OCI-LY3 (cell line): ENCODE measurements at regions not wholly inside any gene's neighbourhood (a gene's known extent, or its start where the extent isn't known, plus 50 kb on each side); places are given as distances from the start of the nearest gene placed in this dataset.

Source experiments
- H2AFZ ChIP-seq: fragments of 200-600, 300-600 bp; shearing (Covaris generic); 2 replicates; pipeline ENCODE4 v1.6.0; 2014; ENCODE audit warnings: antibody characterized with exemption, low read depth, low read length
- H3K27ac ChIP-seq: fragments of 200-600, 300-600 bp; sonication (generic); 2 replicates; pipeline ENCODE4 v1.5.1; 2014; ENCODE audit warnings: mild to moderate bottlenecking, low read length, moderate library complexity, mixed read lengths
- H3K27me3 ChIP-seq: fragments of 200-600, 300-600 bp; sonication (generic); 2 replicates; pipeline ENCODE4 v1.6.1; 2014; ENCODE audit warnings: low read depth, low read length, mixed read lengths
- H3K36me3 ChIP-seq: fragments of 200-600, 300-600 bp; sonication (generic); replicated peaks from 2 replicates; pipeline ENCODE3; 2014; ENCODE audit warnings: low read depth, low read length, mixed read lengths
- H3K4me1 ChIP-seq: fragments of 300-600, 200-600 bp; sonication (generic); 2 replicates; pipeline ENCODE4 v1.6.1; 2014; ENCODE audit warnings: low read length, mixed read lengths
- H3K4me2 ChIP-seq: fragments of 200-600, 300-600 bp; sonication (generic); 2 replicates; pipeline ENCODE4 v1.6.1; 2014; ENCODE audit warnings: low read length, mixed read lengths
- H3K4me3 ChIP-seq: fragments of 300-600, 200-600 bp; sonication (generic); 2 replicates; pipeline ENCODE4 v1.5.1; 2014; ENCODE audit warnings: antibody characterized with exemption, mild to moderate bottlenecking, low read length, moderate library complexity
- H3K79me2 ChIP-seq: fragments of 300-600, 200-600 bp; shearing (Covaris generic); 2 replicates; pipeline ENCODE4 v1.6.1; 2014; ENCODE audit warnings: mild to moderate bottlenecking, low read length, mixed read lengths
- H3K9ac ChIP-seq: fragments of 300-600, 200-600 bp; shearing (Covaris generic); 2 replicates; pipeline ENCODE4 v1.6.0; 2014; ENCODE audit warnings: mild to moderate bottlenecking, low read length, moderate library complexity
- H3K9me3 ChIP-seq: fragments of 200-600, 300-600 bp; shearing (Covaris generic); 2 replicates; pipeline ENCODE4 v1.6.1; 2014; ENCODE audit warnings: low read length, mixed read lengths; ENCODE audit not compliant: insufficient read depth
- H4K20me1 ChIP-seq: fragments of 200-600, 300-600 bp; sonication (generic); 2 replicates; pipeline ENCODE4 v1.6.1; 2016; ENCODE audit warnings: low read length, mixed read lengths; ENCODE audit not compliant: insufficient read depth
- EZH2phosphoT487 ChIP-seq: fragments of 200-600 bp; shearing (Covaris generic); IDR thresholded peaks from 2 replicates; pipeline ENCODE4 v1.6.1; 2018; ENCODE audit warnings: antibody characterized with exemption, mixed run types, low read depth
- TF ChIP-seq, protein P1 (sequence below): fragments of 200-600, 300-600 bp; sonication (generic); IDR thresholded peaks from 2 replicates; pipeline ENCODE4 v1.5.1; 2014; ENCODE audit warnings: antibody characterized with exemption, low read length, low read depth

GRCh38 chr4:120622601-120623000 is 299.9 kb downstream of the PRDM5 start:
- Histone ChIP-seq H2AFZ (no peak overlapping the region), H3K27me3 (no peaks in the 10 kb centered on the region), H3K27ac (no peak overlapping the region), H3K4me1 (no peaks in the 10 kb centered on the region), H3K9ac (no peak overlapping the region), H3K9me3 (no peaks in the 10 kb centered on the region), H3K36me3 (no peaks in the 10 kb centered on the region), H3K4me3 (no peak overlapping the region), H3K4me2 (no peak overlapping the region), H4K20me1 (no peaks in the 10 kb centered on the region), H3K79me2 (no peaks in the 10 kb centered on the region)
- TF ChIP-seq, protein P1, sequence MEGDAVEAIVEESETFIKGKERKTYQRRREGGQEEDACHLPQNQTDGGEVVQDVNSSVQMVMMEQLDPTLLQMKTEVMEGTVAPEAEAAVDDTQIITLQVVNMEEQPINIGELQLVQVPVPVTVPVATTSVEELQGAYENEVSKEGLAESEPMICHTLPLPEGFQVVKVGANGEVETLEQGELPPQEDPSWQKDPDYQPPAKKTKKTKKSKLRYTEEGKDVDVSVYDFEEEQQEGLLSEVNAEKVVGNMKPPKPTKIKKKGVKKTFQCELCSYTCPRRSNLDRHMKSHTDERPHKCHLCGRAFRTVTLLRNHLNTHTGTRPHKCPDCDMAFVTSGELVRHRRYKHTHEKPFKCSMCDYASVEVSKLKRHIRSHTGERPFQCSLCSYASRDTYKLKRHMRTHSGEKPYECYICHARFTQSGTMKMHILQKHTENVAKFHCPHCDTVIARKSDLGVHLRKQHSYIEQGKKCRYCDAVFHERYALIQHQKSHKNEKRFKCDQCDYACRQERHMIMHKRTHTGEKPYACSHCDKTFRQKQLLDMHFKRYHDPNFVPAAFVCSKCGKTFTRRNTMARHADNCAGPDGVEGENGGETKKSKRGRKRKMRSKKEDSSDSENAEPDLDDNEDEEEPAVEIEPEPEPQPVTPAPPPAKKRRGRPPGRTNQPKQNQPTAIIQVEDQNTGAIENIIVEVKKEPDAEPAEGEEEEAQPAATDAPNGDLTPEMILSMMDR: no peak
- no peak for TF ChIP-seq EZH2phosphoT487

- no peak for TF ChIP-seq EZH2phosphoT487
- TF ChIP-seq, protein P1: no peak
These were observed 305.4 kb downstream of the PRDM5 start for GRCh38 chr4:120617171-120617570.

DNA sequence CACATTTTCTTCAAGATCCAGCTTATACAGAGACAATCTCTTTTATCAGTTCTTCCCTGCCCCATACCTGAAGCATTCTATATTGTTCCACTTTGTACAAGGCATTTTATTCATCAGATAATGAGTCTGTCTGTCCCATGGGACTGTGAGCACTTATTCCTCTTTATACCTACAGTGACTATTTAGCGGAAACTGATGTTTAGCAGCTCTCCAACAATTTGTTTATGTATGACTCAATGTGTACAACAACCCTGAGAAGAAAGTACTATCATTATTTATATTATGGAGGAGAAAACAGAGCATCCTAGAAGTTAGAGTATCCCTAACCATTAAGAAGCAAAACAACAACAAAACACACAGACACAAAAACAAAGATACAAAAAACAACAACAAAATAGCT is 306.5 kb downstream of the PRDM5 start:
- Histone ChIP-seq H3K4me3 (no peak overlapping the region), H2AFZ (no peak overlapping the region), H3K4me1 (no peaks in the 10 kb centered on the region), H4K20me1 (no peaks in the 10 kb centered on the region), H3K79me2 (no peaks in the 10 kb centered on the region), H3K4me2 (no peak overlapping the region), H3K36me3 (no peaks in the 10 kb centered on the region), H3K9ac (no peak overlapping the region), H3K27me3 (no peaks in the 10 kb centered on the region), H3K9me3 (no peaks in the 10 kb centered on the region), H3K27ac (no peak overlapping the region)
- no peak for TF ChIP-seq EZH2phosphoT487
- TF ChIP-seq, protein P1: no peak

More at GRCh38 chr4:120617171-120617570, 305.4 kb downstream of the PRDM5 start:
- Histone ChIP-seq H3K9me3 (no peaks in the 10 kb centered on the region), H3K79me2 (no peaks in the 10 kb centered on the region), H3K27me3 (no peaks in the 10 kb centered on the region), H3K36me3 (no peaks in the 10 kb centered on the region), H2AFZ (no peak overlapping the region), H4K20me1 (no peaks in the 10 kb centered on the region), H3K9ac (no peak overlapping the region), H3K27ac (no peak overlapping the region), H3K4me1 (no peaks in the 10 kb centered on the region), H3K4me3 (no peak overlapping the region), H3K4me2 (no peak overlapping the region)

GRCh38 chr4:120613778-120614177 is 308.7 kb downstream of the PRDM5 start:
- Histone ChIP-seq H3K9ac (no peak overlapping the region), H2AFZ (no peak overlapping the region), H3K4me1 (no peaks in the 10 kb centered on the region), H3K27me3 (no peaks in the 10 kb centered on the region), H3K36me3 (no peaks in the 10 kb centered on the region), H3K4me2 (no peak overlapping the region), H3K27ac (no peak overlapping the region), H3K4me3 (no peak overlapping the region), H3K79me2 (no peaks in the 10 kb centered on the region), H4K20me1 (no peaks in the 10 kb centered on the region), H3K9me3 (no peaks in the 10 kb centered on the region)
- TF ChIP-seq EZH2phosphoT487: no peak
- TF ChIP-seq, protein P1: no peak
